GM12864 (cell line): ENCODE measurements at regions not wholly inside any gene's neighbourhood (a gene's known extent, or its start where the extent isn't known, plus 50 kb on each side); places are given as distances from the start of the nearest gene placed in this dataset.

ENCODE experiments used
- DNase-seq: peaks from one replicate; pipeline ENCODE4 v3.0.0-alpha.2; 2011; ENCODE audit warnings: low read depth
- H3K4me3 ChIP-seq: 2 replicates; pipeline ENCODE4 v1.5.1; 2011; ENCODE audit warnings: mild to moderate bottlenecking, low read depth, low read length, control low read depth
- CTCF ChIP-seq: IDR thresholded peaks from 2 replicates; pipeline ENCODE4 v1.5.1; 2011; ENCODE audit warnings: low read depth, mild to moderate bottlenecking, moderate library complexity, low read length, control low read depth, inconsistent platforms; ENCODE audit errors: missing control alignments

- TF ChIP-seq CTCF, result no peak
- no peak for DNase-seq
These were observed 207.8 kb downstream of the MTHFS start for GRCh38 chr15:79689030-79689429.

GRCh38 chr15:79700951-79701480 is 195.8 kb downstream of the MTHFS start:
- no peak overlapping the region for H3K4me3 ChIP-seq
- no peak for DNase-seq
- no peak for TF ChIP-seq CTCF

More at GRCh38 chr15:79689030-79689429, 207.8 kb downstream of the MTHFS start:
- no peak overlapping the region for H3K4me3 ChIP-seq

- TF ChIP-seq CTCF, result no peak
- no peak for DNase-seq
- no peak overlapping the region for H3K4me3 ChIP-seq
These were observed 194.2 kb downstream of the MTHFS start for GRCh38 chr15:79702621-79703020.

- no peak for TF ChIP-seq CTCF
- no peak for DNase-seq
- H3K4me3 ChIP-seq, result no peak overlapping the region
These were observed 175.6 kb downstream of the MTHFS start for GRCh38 chr15:79721256-79721655.

- no peak for TF ChIP-seq CTCF
- no peak overlapping the region for H3K4me3 ChIP-seq
- DNase-seq, result no peak
These were observed 172.5 kb downstream of the MTHFS start for GRCh38 chr15:79724312-79724711.

GRCh38 chr15:79724804-79725203 is 172.0 kb downstream of the MTHFS start:
- no peak overlapping the region for H3K4me3 ChIP-seq
- DNase-seq, result no peak
- no peak for TF ChIP-seq CTCF

- no peak for DNase-seq
- TF ChIP-seq CTCF, result no peak
- H3K4me3 ChIP-seq, result no peak overlapping the region
These were observed 167.9 kb downstream of the MTHFS start for GRCh38 chr15:79728867-79729266.
